ENCODE measurements at regions not wholly inside any gene's neighbourhood (a gene's known extent, or its start where the extent isn't known, plus 50 kb on each side); places are given as distances from the start of the nearest gene placed in this dataset.
"Not testable (repeated sequence)": the region's sequence is repeated elsewhere in the genome, so short reads cannot be mapped to it uniquely, and the experiment has no call there.

GRCh38 chr16:29194185-29194844 is 209.5 kb downstream of the LAT start:
- not testable (repeated sequence) for TF ChIP-seq CTCF, POLR2A (IDR thresholded peaks at IDR 0.05)

Measured in testis (tissue), 2 donors.